SK-N-MC (cell line): ENCODE measurements at regions not wholly inside any gene's neighbourhood (a gene's known extent, or its start where the extent isn't known, plus 50 kb on each side); places are given as distances from the start of the nearest gene placed in this dataset.

Experiments
- EZH2 ChIP-seq: fragments of 200-600 bp; sonication (generic); IDR thresholded peaks from one replicate; pipeline ENCODE4 v1.6.1; 2017; ENCODE audit warnings: antibody characterized with exemption
- POLR2AphosphoS5 ChIP-seq: IDR thresholded peaks from 2 replicates; pipeline ENCODE4 v1.6.1; 2012; ENCODE audit warnings: mild to moderate bottlenecking, low read depth, low read length, borderline replicate concordance

GRCh38 chr14:95465358-95465757 is 51.1 kb downstream of the SYNE3 start:
- no peak for TF ChIP-seq POLR2AphosphoS5
- TF ChIP-seq EZH2: no peak
